Osteoblast (primary cell): ENCODE measurements at regions not wholly inside any gene's neighbourhood (a gene's known extent, or its start where the extent isn't known, plus 50 kb on each side); places are given as distances from the start of the nearest gene placed in this dataset.

Experiments used
- DNase-seq: peaks from one replicate; pipeline ENCODE4 v3.0.0; 2011; ENCODE audit warnings: low spot score, mixed read lengths; ENCODE audit not compliant: insufficient read length; ENCODE audit errors: missing footprints
- H2AFZ ChIP-seq: 2 replicates; pipeline ENCODE4 v1.6.0; 2011; ENCODE audit warnings: mild to moderate bottlenecking, low read length
- H3K27ac ChIP-seq: 2 replicates; pipeline ENCODE4 v1.5.1; 2011; ENCODE audit warnings: mild to moderate bottlenecking, low read depth, low read length, moderate library complexity
- H3K27me3 ChIP-seq: 2 replicates; pipeline ENCODE4 v1.6.0; 2012; ENCODE audit warnings: mild to moderate bottlenecking, control low read depth, inconsistent platforms, low read length, moderate library complexity; ENCODE audit not compliant: insufficient read depth
- H3K36me3 ChIP-seq: 2 replicates; pipeline ENCODE4 v1.5.1; 2011; ENCODE audit warnings: mild to moderate bottlenecking, low read length, control low read depth, moderate library complexity; ENCODE audit not compliant: insufficient read depth
- H3K4me1 ChIP-seq: 2 replicates; pipeline ENCODE4 v1.5.1; 2011; ENCODE audit warnings: mild to moderate bottlenecking, low read length, control low read depth, moderate library complexity; ENCODE audit not compliant: insufficient read depth
- H3K4me2 ChIP-seq: 2 replicates; pipeline ENCODE4 v1.6.0; 2011; ENCODE audit warnings: mild to moderate bottlenecking, low read length; ENCODE audit not compliant: insufficient read depth
- H3K4me3 ChIP-seq: fragments of 200-600 bp; sonication (generic); 3 replicates; pipeline ENCODE4 v1.5.1; 2012; ENCODE audit warnings: mild to moderate bottlenecking, low read length, inconsistent platforms; ENCODE audit not compliant: insufficient read depth
- H3K79me2 ChIP-seq: 2 replicates; pipeline ENCODE4 v1.6.0; 2012; ENCODE audit warnings: mild to moderate bottlenecking, low read length, control low read depth, inconsistent platforms; ENCODE audit not compliant: insufficient read depth
- H3K9me3 ChIP-seq: 2 replicates; pipeline ENCODE4 v1.5.1; 2011; ENCODE audit warnings: low read depth, low read length, control low read depth
- H4K20me1 ChIP-seq: 2 replicates; pipeline ENCODE4 v1.6.0; 2012; ENCODE audit warnings: mild to moderate bottlenecking, low read length, control low read depth; ENCODE audit not compliant: insufficient read depth
- CTCF ChIP-seq: IDR thresholded peaks from 2 replicates; pipeline ENCODE4 v1.5.1; 2011; ENCODE audit warnings: mild to moderate bottlenecking, low read depth, low read length, moderate library complexity; ENCODE audit errors: extremely low read depth

DNA sequence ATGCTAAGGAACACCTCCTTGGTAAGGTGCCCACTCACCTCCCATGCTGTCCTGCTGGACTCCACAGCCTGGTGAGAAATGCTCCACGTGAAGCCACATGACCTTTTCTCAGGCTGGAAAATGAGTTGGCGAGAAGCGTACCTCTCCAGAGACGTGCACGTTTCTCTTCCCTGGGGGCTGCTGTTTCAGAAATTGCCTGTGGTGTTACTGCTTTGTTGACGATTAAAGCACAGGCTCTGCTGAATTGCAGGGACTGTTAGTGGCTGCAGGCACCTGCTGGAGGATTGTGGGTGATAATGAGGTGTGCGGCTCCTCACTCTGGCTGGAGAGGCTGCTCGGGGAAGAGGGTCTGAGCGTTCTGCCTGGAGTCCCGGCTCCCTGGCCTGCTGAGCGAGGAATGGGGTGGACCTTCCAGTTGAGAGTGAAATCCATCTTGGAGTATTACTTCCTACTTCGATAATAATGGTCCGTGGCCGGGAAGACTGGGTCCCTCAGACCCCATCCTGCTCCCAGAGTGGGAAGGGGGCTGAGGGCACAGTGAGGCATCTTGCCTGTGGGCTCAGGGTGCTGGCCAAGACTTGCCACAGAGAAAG lies 199.3 kb upstream of the HDAC4 start:
- TF ChIP-seq CTCF = no peak
- Histone ChIP-seq H3K4me1 (no peaks in the 10 kb centered on the region), H3K27ac (no peak overlapping the region), H3K79me2 (no peaks in the 10 kb centered on the region), H2AFZ (no peak overlapping the region), H3K4me3 (no peak overlapping the region), H4K20me1 (no peaks in the 10 kb centered on the region), H3K27me3 (no peaks in the 10 kb centered on the region), H3K36me3 (no peaks in the 10 kb centered on the region), H3K4me2 (no peak overlapping the region), H3K9me3 (no peaks in the 10 kb centered on the region)
- no peak for DNase-seq

- Histone ChIP-seq H3K4me3 (no peak overlapping the region), H3K27ac (no peak overlapping the region), H3K79me2 (no peaks in the 10 kb centered on the region), H3K9me3 (no peaks in the 10 kb centered on the region), H3K4me2 (no peak overlapping the region), H2AFZ (no peak overlapping the region), H4K20me1 (no peaks in the 10 kb centered on the region), H3K4me1 (no peaks in the 10 kb centered on the region), H3K36me3 (no peaks in the 10 kb centered on the region), H3K27me3 (no peaks in the 10 kb centered on the region)
- no peak for DNase-seq
- no peak for TF ChIP-seq CTCF
These were observed 198.5 kb upstream of the HDAC4 start for GRCh38 chr2:239599299-239599698.

- Histone ChIP-seq H3K4me1 (no peaks in the 10 kb centered on the region), H3K9me3 (no peaks in the 10 kb centered on the region), H3K79me2 (no peaks in the 10 kb centered on the region), H3K4me3 (no peak overlapping the region), H3K4me2 (no peak overlapping the region), H3K36me3 (no peaks in the 10 kb centered on the region), H3K27ac (no peak overlapping the region), H4K20me1 (no peaks in the 10 kb centered on the region), H2AFZ (no peak overlapping the region), H3K27me3 (no peaks in the 10 kb centered on the region)
- no peak for DNase-seq
- TF ChIP-seq CTCF = no peak
These were observed 197.9 kb upstream of the HDAC4 start for GRCh38 chr2:239598732-239599090.

GRCh38 chr2:239598011-239598731 lies 197.4 kb upstream of the HDAC4 start:
- H3K4me1 ChIP-seq = no peaks in the 10 kb centered on the region
- no peak overlapping the region for H3K4me2 ChIP-seq
- H3K27ac ChIP-seq = no peak overlapping the region
- H2AFZ ChIP-seq = no peak overlapping the region
- H3K9me3 ChIP-seq = no peaks in the 10 kb centered on the region
- H3K4me3 ChIP-seq = no peak overlapping the region
- no peaks in the 10 kb centered on the region for H3K27me3 ChIP-seq
- no peaks in the 10 kb centered on the region for H3K79me2 ChIP-seq
- DNase-seq = no peak
- H4K20me1 ChIP-seq = no peaks in the 10 kb centered on the region
- no peaks in the 10 kb centered on the region for H3K36me3 ChIP-seq
- TF ChIP-seq CTCF = no peak
